ENCODE measurements at regions not wholly inside any gene's neighbourhood (a gene's known extent, or its start where the extent isn't known, plus 50 kb on each side); places are given as distances from the start of the nearest gene placed in this dataset.

GRCh38 chr5:133876266-133876665 lies 92.2 kb downstream of the C5orf15 start:
- TF ChIP-seq EP300 (IDR thresholded peaks at IDR 0.05; ENCODE audit: borderline replicate concordance): no peak
- no peak for TF ChIP-seq TCF12 (IDR thresholded peaks at IDR 0.05; ENCODE audit: low read depth)
- TF ChIP-seq MAX (IDR thresholded peaks at IDR 0.05): no peak
- no peak for TF ChIP-seq RAD21 (IDR thresholded peaks at IDR 0.05; ENCODE audit: low read depth)
- TF ChIP-seq REST (IDR thresholded peaks at IDR 0.05; ENCODE audit: low read depth): no peak
- no peak for TF ChIP-seq CEBPB (IDR thresholded peaks at IDR 0.05)
- no peak for TF ChIP-seq FOXM1 (IDR thresholded peaks at IDR 0.05; ENCODE audit: borderline replicate concordance, low read depth)
